HG03432 (cell line): ENCODE measurements at regions not wholly inside any gene's neighbourhood (a gene's known extent, or its start where the extent isn't known, plus 50 kb on each side); places are given as distances from the start of the nearest gene placed in this dataset.

Experiments used
- ATAC-seq: cut with Tn5 transposase; IDR thresholded peaks from one replicate; pipeline ENCODE4 v1.9.1; 2021; ENCODE audit warnings: mild to moderate bottlenecking, moderate library complexity; ENCODE audit not compliant: unreplicated experiment

- ATAC-seq = no peak
These were observed 298.2 kb upstream of the TAS2R1 start for GRCh38 chr5:9928326-9928725.

- ATAC-seq = no peak
These were observed 297.4 kb upstream of the TAS2R1 start for GRCh38 chr5:9927521-9927997.

- ATAC-seq = no peak
These were observed 297.0 kb upstream of the TAS2R1 start for GRCh38 chr5:9927106-9927505.

GRCh38 chr5:9924614-9925013 lies 294.5 kb upstream of the TAS2R1 start:
- ATAC-seq = peak; percentile 92

GRCh38 chr5:9922719-9923118 lies 292.6 kb upstream of the TAS2R1 start:
- no peak for ATAC-seq

GRCh38 chr5:9920697-9921096 lies 290.5 kb upstream of the TAS2R1 start:
- ATAC-seq = no peak

GRCh38 chr5:9919306-9920030 lies 289.3 kb upstream of the TAS2R1 start:
- no peak for ATAC-seq

- ATAC-seq = no peak
These were observed 275.5 kb upstream of the TAS2R1 start for GRCh38 chr5:9905661-9906060.

- no peak for ATAC-seq
These were observed 273.6 kb upstream of the TAS2R1 start for GRCh38 chr5:9903801-9904200.

- no peak for ATAC-seq
These were observed 268.2 kb upstream of the TAS2R1 start for GRCh38 chr5:9898319-9898718.

- ATAC-seq = no peak
These were observed 265.1 kb upstream of the TAS2R1 start for GRCh38 chr5:9895302-9895645.

GRCh38 chr5:9894571-9895301 lies 264.6 kb upstream of the TAS2R1 start:
- ATAC-seq = no peak

GRCh38 chr5:9892696-9893095 lies 262.5 kb upstream of the TAS2R1 start:
- no peak for ATAC-seq

GRCh38 chr5:9889511-9889910 lies 259.4 kb upstream of the TAS2R1 start:
- no peak for ATAC-seq

GRCh38 chr5:9888501-9888901 lies 258.4 kb upstream of the TAS2R1 start:
- no peak for ATAC-seq

- no peak for ATAC-seq
These were observed 255.0 kb upstream of the TAS2R1 start for GRCh38 chr5:9885164-9885563.

GRCh38 chr5:9878206-9878605 lies 248.1 kb upstream of the TAS2R1 start:
- no peak for ATAC-seq

GRCh38 chr5:9877488-9877887 lies 247.3 kb upstream of the TAS2R1 start:
- no peak for ATAC-seq

- ATAC-seq = no peak
These were observed 246.3 kb upstream of the TAS2R1 start for GRCh38 chr5:9876451-9876850.

- ATAC-seq = no peak
These were observed 239.6 kb upstream of the TAS2R1 start for GRCh38 chr5:9869616-9870288.

GRCh38 chr5:9865574-9865973 lies 235.4 kb upstream of the TAS2R1 start:
- no peak for ATAC-seq

- no peak for ATAC-seq
These were observed 234.6 kb upstream of the TAS2R1 start for GRCh38 chr5:9864791-9865190.
